NCI-H510A (cell line): ENCODE measurements at regions not wholly inside any gene's neighbourhood (a gene's known extent, or its start where the extent isn't known, plus 50 kb on each side); places are given as distances from the start of the nearest gene placed in this dataset.
"Not testable (repeated sequence)": the region's sequence is repeated elsewhere in the genome, so short reads cannot be mapped to it uniquely, and the experiment has no call there.

Experiments used
- DNase-seq: peaks from one replicate; lab custom pipeline; 2025; lab: John Stamatoyannopoulos, UW

DNA sequence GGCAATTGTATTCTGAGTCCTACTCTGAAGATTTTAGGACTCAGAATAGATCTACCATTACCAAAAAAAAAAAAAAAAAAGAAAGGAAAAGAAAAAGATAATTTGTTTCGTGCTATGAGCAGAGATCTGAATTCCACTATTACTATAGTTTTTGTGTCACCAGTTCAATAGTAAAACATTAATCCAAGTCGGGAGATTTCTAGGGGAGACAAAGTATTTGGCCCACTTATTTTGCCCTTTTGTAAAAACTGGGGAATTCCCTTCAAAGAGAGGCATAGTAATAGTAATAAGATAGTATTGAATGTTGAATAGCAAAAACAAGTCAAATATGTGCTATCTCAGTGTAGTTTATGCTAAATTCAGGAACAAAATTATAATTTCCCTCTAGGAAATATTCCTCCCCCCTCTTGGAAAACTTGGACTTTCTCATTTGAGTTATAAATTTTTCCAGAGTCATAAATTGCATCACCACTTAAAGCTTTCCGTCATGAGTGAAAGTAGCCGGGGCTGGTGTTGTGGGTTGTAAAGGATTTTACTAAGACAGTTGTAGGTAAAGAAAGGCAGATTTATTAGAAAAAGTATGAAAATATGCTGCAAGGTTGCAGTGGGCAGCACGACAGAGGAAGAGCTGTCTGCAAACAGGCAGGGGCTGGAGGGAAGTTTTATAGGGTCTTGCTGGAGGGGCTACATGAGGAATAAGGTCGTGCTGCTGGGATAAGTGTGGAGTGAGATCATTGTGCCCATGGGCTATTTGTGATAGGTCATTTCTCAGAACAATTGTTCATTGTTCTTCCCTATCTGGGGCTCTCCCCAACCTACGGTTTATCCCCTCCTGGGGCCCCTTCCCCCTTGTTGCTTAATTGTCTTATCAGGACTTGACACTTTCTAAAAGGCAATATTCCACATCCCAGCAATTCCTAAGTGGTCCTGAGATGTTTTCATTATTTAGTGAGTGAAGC is 1009.9 kb downstream of the PLA2G4A start:
- DNase-seq = no peak

- no peak for DNase-seq
Measured at GRCh38 chr1:187839873-187840272, 1011.1 kb downstream of the PLA2G4A start.

DNA sequence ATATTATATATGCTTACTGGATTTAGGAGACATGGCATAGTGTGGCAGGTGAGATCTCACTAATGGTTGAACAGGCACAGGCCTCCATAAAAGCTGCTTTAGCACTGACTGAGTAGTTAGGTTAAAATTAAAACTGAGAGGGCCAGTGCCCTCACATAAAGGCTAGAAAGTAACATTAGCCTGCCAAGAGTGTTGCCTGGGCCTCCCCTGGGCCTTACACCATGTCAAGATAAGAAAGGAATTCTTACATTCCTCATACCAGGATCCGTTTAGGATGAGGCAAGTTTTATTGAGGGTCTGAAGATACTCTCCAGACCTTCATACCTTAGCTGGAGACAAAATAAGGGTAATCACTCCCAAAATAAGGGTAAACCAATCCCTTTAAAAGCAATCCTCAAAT is 1011.8 kb downstream of the PLA2G4A start:
- no peak for DNase-seq

DNA sequence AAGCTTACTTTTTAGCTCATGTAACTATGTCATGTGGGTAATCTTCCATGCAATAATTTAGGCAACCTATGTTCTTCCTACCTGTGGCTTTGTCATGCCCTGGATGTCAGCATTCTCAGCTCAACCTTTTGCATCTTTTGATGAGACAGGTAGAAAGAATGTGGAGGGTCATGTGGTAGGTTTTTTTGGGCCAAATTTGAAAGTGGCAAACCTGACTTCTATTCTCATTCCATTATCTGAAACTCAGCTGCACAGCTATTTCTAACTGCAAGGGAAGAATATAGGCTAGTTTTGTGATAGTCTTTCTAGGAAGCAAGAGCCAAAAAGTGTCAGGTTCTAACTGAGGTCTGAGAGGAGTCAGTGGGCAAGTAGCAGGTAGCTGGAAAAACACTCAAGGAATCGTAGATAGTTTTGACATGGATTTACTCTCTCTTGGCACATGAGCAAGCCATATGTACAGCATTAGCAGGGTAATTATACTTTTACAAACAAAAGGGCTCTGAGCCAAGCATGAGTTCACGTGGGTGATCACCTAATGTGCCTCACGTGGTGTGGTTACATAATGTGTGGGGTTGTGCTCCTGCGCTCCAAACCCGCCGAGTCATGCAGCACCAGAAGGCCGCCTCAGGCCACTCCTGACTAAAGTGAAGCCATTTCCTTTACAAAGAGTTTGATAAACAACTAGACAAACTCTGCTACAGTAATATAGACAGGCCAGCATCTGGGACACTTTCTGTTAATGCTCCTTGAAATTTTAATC is 1013.8 kb downstream of the PLA2G4A start:
- no peak for DNase-seq

DNA sequence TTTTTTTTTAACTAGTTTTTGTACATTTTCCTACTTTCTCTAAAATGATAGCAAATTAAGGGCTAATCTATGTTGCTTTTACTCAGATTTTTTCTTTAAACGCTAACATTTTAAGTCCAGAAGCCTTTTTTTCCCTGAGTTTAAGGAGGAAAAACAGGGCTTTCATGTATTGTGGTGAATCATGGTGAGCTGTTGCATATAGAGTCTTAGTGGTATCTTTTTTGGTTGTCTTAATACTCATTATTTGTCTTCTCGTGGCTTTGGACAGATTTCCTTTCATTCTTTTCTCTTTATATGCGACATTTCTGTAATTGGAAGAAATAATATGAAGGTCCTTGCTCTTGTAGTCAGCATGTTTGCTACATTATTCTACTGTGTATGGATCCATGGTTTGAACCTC is 1015.6 kb downstream of the PLA2G4A start:
- DNase-seq = no peak

DNA sequence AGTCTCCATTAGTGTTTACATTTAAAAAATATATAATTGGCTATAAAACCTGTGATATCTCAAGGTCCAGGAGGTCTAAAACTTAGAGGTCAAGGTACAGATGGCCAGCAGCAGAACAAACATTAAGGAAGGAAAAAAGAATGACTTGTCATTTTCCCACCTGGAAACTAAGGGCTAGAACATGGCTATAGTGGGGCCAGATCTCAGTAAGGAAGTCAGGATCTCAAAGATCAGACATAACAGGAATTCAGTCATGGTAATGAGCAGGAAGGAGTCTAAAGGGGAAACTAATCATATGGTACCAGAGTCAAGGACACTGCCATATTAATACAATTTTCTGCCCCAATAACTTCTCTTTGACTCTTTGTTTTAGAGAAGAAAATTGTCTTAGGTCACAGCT is 1018.8 kb downstream of the PLA2G4A start:
- DNase-seq = no peak

GRCh38 chr1:187848321-187848720 is 1019.6 kb downstream of the PLA2G4A start:
- no peak for DNase-seq

DNA sequence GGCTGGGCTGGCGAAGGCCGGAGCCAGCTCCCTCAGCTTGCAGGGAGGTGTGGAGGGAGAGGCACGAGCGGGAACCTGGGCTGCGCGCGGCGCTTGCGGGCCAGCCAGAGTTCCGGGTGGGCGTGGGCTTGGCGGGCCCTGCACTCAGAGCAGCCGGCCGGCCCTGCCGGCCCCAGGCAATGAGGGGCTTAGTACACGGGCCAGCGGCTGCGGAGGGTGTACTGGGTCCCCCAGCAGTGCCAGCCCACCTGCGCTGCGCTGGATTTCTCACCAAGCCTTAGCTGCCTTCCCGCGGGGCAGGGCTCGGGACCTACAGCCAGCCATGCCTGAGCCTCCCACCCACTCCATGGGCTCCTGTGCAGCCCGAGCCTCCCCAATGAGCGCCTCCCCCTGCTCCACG is 1021.4 kb downstream of the PLA2G4A start:
- DNase-seq = not testable (repeated sequence)

DNA sequence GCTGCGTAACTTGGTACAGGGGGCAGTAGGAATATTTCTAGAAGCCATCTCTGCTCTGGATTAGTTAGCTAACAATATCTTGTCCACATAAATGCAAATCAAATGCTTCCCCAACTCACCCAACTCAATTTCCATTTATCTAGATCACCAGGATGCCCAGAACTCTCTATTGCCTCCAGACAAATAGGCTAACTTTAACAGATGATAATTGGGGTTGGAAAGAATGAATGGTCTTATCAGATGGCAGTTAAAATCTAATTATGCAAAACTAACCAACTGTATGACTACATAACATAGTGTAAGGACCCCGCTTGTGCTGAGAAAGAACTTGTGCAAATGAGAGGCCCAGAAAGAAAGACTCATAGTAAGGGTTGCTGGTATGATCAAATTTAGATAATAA is 1024.8 kb downstream of the PLA2G4A start:
- DNase-seq = no peak

GRCh38 chr1:187854457-187854856 is 1025.7 kb downstream of the PLA2G4A start:
- no peak for DNase-seq

DNA sequence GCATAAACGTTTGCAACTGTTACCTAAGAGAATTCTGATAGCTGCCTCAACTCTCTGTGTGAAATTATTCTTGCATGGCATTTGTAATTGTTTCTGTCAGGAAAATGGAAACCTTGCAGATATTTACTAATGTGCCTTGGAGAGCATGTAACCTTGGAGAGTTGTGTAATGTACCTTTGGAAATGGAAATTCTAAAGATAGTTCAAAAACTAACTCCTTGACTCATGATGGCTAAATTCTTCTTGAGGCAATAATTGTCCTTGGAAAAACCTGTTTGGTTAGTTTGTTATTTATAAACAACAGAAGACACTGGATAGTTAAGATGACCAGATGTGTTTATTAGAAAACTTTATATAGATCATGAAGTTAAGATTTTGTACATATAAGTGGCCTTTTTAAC is 1033.8 kb downstream of the PLA2G4A start:
- DNase-seq = no peak

DNA sequence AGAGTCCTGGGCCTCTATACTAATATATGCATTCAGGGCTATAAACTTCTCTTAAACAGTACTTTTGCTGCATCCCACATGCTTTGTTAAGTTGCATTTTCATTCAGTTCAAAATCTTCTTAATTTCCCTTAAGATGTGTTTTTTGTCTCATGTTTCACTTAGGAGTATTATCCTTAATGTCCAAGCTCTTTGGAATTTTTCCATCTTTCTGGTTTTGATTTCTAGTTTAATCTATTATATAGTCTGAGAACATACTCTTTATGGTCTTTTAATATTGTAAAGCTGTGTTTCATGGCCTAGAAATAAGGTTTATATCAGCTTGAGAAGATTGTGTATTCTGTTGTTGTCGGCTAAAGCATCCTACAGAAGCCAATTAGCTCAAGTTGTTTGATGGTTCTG is 1041.8 kb downstream of the PLA2G4A start:
- no peak for DNase-seq

GRCh38 chr1:187871177-187871845 is 1042.6 kb downstream of the PLA2G4A start:
- no peak for DNase-seq

GRCh38 chr1:187872550-187872949 is 1043.8 kb downstream of the PLA2G4A start:
- DNase-seq = no peak

DNA sequence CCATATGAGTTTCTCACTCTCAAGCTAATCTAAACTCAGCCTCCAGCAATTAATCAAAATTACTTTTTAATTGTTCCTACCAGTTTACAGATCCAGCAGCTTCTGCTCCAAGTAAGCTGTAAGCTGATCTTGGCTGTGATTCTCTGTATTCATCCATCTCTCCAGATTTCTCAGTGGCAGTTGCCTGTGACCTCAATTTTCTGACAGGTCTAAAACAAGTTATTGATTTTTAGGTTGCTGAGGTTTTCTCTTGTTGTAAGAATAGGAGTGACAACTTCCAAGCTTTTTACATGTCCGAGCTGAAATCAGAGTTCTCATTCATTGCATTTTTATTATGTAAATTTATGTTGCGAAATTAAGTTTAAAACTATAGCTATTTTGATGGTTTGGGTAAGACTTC is 1044.4 kb downstream of the PLA2G4A start:
- DNase-seq = no peak

GRCh38 chr1:187876775-187877174 is 1048.0 kb downstream of the PLA2G4A start:
- no peak for DNase-seq

DNA sequence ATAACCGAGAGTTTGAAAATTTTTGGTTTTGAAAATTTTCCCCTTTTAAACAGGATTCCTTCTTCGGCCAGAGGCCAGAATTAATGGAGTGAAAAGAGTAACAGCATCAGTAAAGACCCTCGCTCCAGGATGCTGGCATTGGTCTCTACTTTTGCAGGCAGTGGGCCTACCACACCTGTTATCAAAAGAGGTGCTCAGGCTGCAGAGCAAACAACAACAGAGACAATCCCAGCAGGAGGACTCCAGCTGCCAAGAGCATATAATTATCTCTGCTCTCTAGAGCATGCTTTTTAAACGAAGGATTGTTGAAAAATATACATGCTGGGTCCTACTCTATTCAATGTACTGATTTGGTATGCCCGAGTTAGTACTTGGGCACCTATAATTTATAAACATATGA is 1048.5 kb downstream of the PLA2G4A start:
- peak; percentile 45 for DNase-seq

GRCh38 chr1:187878883-187879282 is 1050.1 kb downstream of the PLA2G4A start:
- no peak for DNase-seq

DNA sequence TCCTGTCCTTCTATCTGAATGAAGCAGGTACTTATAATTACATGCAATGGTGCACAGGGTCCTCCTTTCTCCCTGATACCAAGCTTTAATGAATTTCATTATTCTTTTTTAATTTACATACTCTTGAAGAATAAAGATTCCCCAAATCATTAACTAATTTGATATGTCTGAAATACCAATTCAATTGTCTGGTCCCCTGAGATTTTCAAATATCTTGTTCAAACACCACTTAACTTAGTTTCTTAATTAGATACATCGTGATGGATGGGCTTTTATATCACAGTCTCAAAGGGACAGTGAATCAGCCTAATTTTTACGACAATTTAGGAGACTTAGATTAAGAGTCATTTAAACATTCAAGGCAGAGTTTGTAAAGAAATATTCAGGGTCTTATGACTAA is 1054.6 kb downstream of the PLA2G4A start:
- no peak for DNase-seq

GRCh38 chr1:187891993-187892682 is 1063.4 kb downstream of the PLA2G4A start:
- no peak for DNase-seq

DNA sequence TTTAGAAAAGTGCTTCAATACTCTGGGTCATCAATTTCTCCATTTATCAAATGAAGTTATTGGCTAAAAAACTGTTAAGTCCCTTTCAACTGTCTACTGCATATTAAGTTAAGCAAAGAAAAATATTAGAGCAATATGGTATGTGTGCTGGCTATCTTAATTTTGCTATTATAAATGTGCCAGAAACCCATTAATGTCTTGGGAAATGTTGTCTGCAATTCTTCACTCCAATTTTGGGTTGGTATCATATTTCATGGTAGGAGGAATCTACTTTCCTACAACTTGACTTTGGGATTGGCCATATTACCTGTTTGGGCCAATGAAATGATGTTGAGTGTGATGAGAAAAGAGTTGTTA is 1063.9 kb downstream of the PLA2G4A start:
- DNase-seq = no peak

DNA sequence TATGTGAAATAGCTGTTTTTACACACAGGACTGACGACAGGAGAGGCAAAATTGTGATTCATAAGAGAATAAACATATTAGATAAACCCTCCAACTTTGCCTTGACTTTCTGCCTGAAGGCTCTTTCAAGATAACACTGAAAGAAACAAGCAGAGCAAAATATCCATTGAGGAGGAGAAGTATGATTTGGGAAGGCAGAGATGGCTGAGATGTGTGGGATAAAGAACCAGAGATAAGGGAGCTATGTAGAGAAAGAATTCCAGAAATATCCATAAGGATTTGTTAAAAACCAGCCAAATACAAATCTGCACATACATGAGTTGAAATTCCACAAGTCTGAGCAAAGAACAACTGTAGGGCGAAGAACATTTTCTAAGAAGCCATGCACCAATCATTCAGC is 1064.7 kb downstream of the PLA2G4A start:
- DNase-seq = no peak
